ENCODE measurements at regions not wholly inside any gene's neighbourhood (a gene's known extent, or its start where the extent isn't known, plus 50 kb on each side); places are given as distances from the start of the nearest gene placed in this dataset.
"Not testable (repeated sequence)": the region's sequence is repeated elsewhere in the genome, so short reads cannot be mapped to it uniquely, and the experiment has no call there.

GRCh38 chrX:28408017-28408723 lies 179.1 kb upstream of the IL1RAPL1 start:
- DNase-seq (ENCODE audit: low spot score), result no peak

GRCh38 chrX:28398342-28398741 lies 188.9 kb upstream of the IL1RAPL1 start:
- DNase-seq (ENCODE audit: low spot score), result no peak

GRCh38 chrX:28391528-28391927 lies 195.7 kb upstream of the IL1RAPL1 start:
- DNase-seq (ENCODE audit: low spot score), result no peak

- peak; percentile 0 for DNase-seq (ENCODE audit: low spot score)
Observed at GRCh38 chrX:28379103-28379502, 208.1 kb upstream of the IL1RAPL1 start.

- DNase-seq (ENCODE audit: low spot score), result not testable (repeated sequence)
Observed at GRCh38 chrX:28367649-28368048, 219.6 kb upstream of the IL1RAPL1 start.

- DNase-seq (ENCODE audit: low spot score), result no peak
Observed at GRCh38 chrX:28351801-28352200, 235.4 kb upstream of the IL1RAPL1 start.

GRCh38 chrX:28349888-28350287 lies 237.4 kb upstream of the IL1RAPL1 start:
- DNase-seq (ENCODE audit: low spot score), result no peak

GRCh38 chrX:28347476-28347875 lies 239.8 kb upstream of the IL1RAPL1 start:
- no peak for DNase-seq (ENCODE audit: low spot score)

GRCh38 chrX:28329156-28329555 lies 258.1 kb upstream of the IL1RAPL1 start:
- DNase-seq (ENCODE audit: low spot score), result no peak

- DNase-seq (ENCODE audit: low spot score), result no peak
Observed at GRCh38 chrX:28324321-28324721, 262.9 kb upstream of the IL1RAPL1 start.

- DNase-seq (ENCODE audit: low spot score), result no peak
Observed at GRCh38 chrX:28321286-28321685, 266.0 kb upstream of the IL1RAPL1 start.

- no peak for DNase-seq (ENCODE audit: low spot score)
Observed at GRCh38 chrX:28312965-28313364, 274.3 kb upstream of the IL1RAPL1 start.

- DNase-seq (ENCODE audit: low spot score), result no peak
Observed at GRCh38 chrX:28312259-28312658, 275.0 kb upstream of the IL1RAPL1 start.

- DNase-seq (ENCODE audit: low spot score), result no peak
Observed at GRCh38 chrX:28311466-28311865, 275.8 kb upstream of the IL1RAPL1 start.

GRCh38 chrX:28303486-28303885 lies 283.8 kb upstream of the IL1RAPL1 start:
- no peak for DNase-seq (ENCODE audit: low spot score)

GRCh38 chrX:28278726-28279125 lies 297.5 kb upstream of the DCAF8L1 start:
- DNase-seq (ENCODE audit: low spot score), result no peak

GRCh38 chrX:28278251-28278650 lies 297.0 kb upstream of the DCAF8L1 start:
- no peak for DNase-seq (ENCODE audit: low spot score)

- no peak for DNase-seq (ENCODE audit: low spot score)
Observed at GRCh38 chrX:28273736-28274135, 292.5 kb upstream of the DCAF8L1 start.

GRCh38 chrX:28246675-28247074 lies 265.4 kb upstream of the DCAF8L1 start:
- no peak for DNase-seq (ENCODE audit: low spot score)

GRCh38 chrX:28229217-28229616 lies 248.0 kb upstream of the DCAF8L1 start:
- DNase-seq (ENCODE audit: low spot score), result no peak

- no peak for DNase-seq (ENCODE audit: low spot score)
Observed at GRCh38 chrX:28225513-28225912, 244.3 kb upstream of the DCAF8L1 start.

GRCh38 chrX:28223991-28224390 lies 242.7 kb upstream of the DCAF8L1 start:
- no peak for DNase-seq (ENCODE audit: low spot score)

- DNase-seq (ENCODE audit: low spot score), result no peak
Observed at GRCh38 chrX:28223469-28223868, 242.2 kb upstream of the DCAF8L1 start.

- no peak for DNase-seq (ENCODE audit: low spot score)
Observed at GRCh38 chrX:28205905-28206304, 224.7 kb upstream of the DCAF8L1 start.

Data from cerebellar cortex (tissue), 1 donor.